HUES48 (cell line): ENCODE measurements at regions not wholly inside any gene's neighbourhood (a gene's known extent, or its start where the extent isn't known, plus 50 kb on each side); places are given as distances from the start of the nearest gene placed in this dataset.
"Not testable (repeated sequence)": the region's sequence is repeated elsewhere in the genome, so short reads cannot be mapped to it uniquely, and the experiment has no call there.

ENCODE experiments used
- H3K27ac ChIP-seq: one replicate; pipeline ENCODE4 v1.7.0; 2013; ENCODE audit warnings: low read depth, low read length, inconsistent platforms
- H3K27me3 ChIP-seq: 2 replicates; pipeline ENCODE4 v1.6.1; 2013; ENCODE audit warnings: mild to moderate bottlenecking, low read length; ENCODE audit not compliant: control insufficient read depth, insufficient read depth
- H3K36me3 ChIP-seq: 2 replicates; pipeline ENCODE4 v1.6.1; 2013; ENCODE audit warnings: low read length; ENCODE audit not compliant: control insufficient read depth, insufficient read depth
- H3K4me1 ChIP-seq: 2 replicates; pipeline ENCODE4 v1.6.1; 2013; ENCODE audit warnings: mild to moderate bottlenecking, low read length; ENCODE audit not compliant: control insufficient read depth, insufficient read depth
- H3K4me3 ChIP-seq: 2 replicates; pipeline ENCODE4 v1.5.1; 2013; ENCODE audit warnings: mild to moderate bottlenecking, low read depth, low read length
- H3K9ac ChIP-seq: 2 replicates; pipeline ENCODE4 v1.6.1; 2013; ENCODE audit warnings: mild to moderate bottlenecking, low read depth, low read length, moderate library complexity
- H3K9me3 ChIP-seq: 2 replicates; pipeline ENCODE4 v1.6.1; 2013; ENCODE audit warnings: low read length; ENCODE audit not compliant: control insufficient read depth, insufficient read depth

GRCh38 chr6:131459005-131459404 lies 114.0 kb upstream of the ARG1 start:
- no peaks in the 10 kb centered on the region for H3K36me3 ChIP-seq
- no peak overlapping the region for H3K27ac ChIP-seq
- no peak overlapping the region for H3K4me3 ChIP-seq
- H3K9me3 ChIP-seq = no peaks in the 10 kb centered on the region
- H3K4me1 ChIP-seq = peaks cover 10% of the 10 kb centered on the region
- H3K9ac ChIP-seq = no peak overlapping the region
- no peaks in the 10 kb centered on the region for H3K27me3 ChIP-seq

GRCh38 chr6:131460614-131461000 lies 112.4 kb upstream of the ARG1 start:
- H3K27me3 ChIP-seq = no peaks in the 10 kb centered on the region
- no peak overlapping the region for H3K9ac ChIP-seq
- H3K4me1 ChIP-seq = peaks cover 10% of the 10 kb centered on the region
- no peaks in the 10 kb centered on the region for H3K9me3 ChIP-seq
- no peak overlapping the region for H3K4me3 ChIP-seq
- no peak overlapping the region for H3K27ac ChIP-seq
- H3K36me3 ChIP-seq = no peaks in the 10 kb centered on the region

GRCh38 chr6:131469130-131469529 lies 103.9 kb upstream of the ARG1 start:
- Histone ChIP-seq H3K4me1 (no peaks in the 10 kb centered on the region), H3K9me3 (no peaks in the 10 kb centered on the region), H3K27ac (no peak overlapping the region), H3K36me3 (no peaks in the 10 kb centered on the region), H3K9ac (no peak overlapping the region), H3K27me3 (no peaks in the 10 kb centered on the region), H3K4me3 (no peak overlapping the region)

- Histone ChIP-seq H3K27ac (no peak overlapping the region), H3K4me1 (no peaks in the 10 kb centered on the region), H3K36me3 (no peaks in the 10 kb centered on the region), H3K4me3 (no peak overlapping the region), H3K9me3 (peaks cover 6% of the 10 kb centered on the region; the same call in 1 of the 2 replicates), H3K9ac (no peak overlapping the region), H3K27me3 (no peaks in the 10 kb centered on the region)
Observed at GRCh38 chr6:131470534-131470933, 102.5 kb upstream of the ARG1 start.

GRCh38 chr6:131471331-131471730 lies 101.7 kb upstream of the ARG1 start:
- Histone ChIP-seq H3K4me3 (no peak overlapping the region), H3K9ac (no peak overlapping the region), H3K36me3 (no peaks in the 10 kb centered on the region), H3K27me3 (no peaks in the 10 kb centered on the region), H3K9me3 (peaks cover 6% of the 10 kb centered on the region; the same call in 1 of the 2 replicates), H3K27ac (no peak overlapping the region), H3K4me1 (no peaks in the 10 kb centered on the region)

- not testable (repeated sequence) for H3K9ac ChIP-seq, H3K27me3 ChIP-seq, H3K4me3 ChIP-seq
Observed at GRCh38 chr6:131473303-131473702, 99.7 kb upstream of the ARG1 start.

GRCh38 chr6:131476362-131476761 lies 96.7 kb upstream of the ARG1 start:
- no peaks in the 10 kb centered on the region for H3K36me3 ChIP-seq
- H3K9ac ChIP-seq = no peak overlapping the region
- no peak overlapping the region for H3K27ac ChIP-seq
- peaks cover 6% of the 10 kb centered on the region; the same call in 1 of the 2 replicates for H3K9me3 ChIP-seq
- H3K4me3 ChIP-seq = no peak overlapping the region
- H3K27me3 ChIP-seq = no peaks in the 10 kb centered on the region
- H3K4me1 ChIP-seq = no peaks in the 10 kb centered on the region

More at GRCh38 chr6:131473303-131473702, 99.7 kb upstream of the ARG1 start:
- H3K27ac ChIP-seq, H3K4me1 ChIP-seq, H3K36me3 ChIP-seq, H3K9me3 ChIP-seq: not testable (repeated sequence)

GRCh38 chr6:131478740-131479211 lies 94.2 kb upstream of the ARG1 start:
- H3K27ac ChIP-seq, H3K9me3 ChIP-seq, H3K27me3 ChIP-seq, H3K4me1 ChIP-seq, H3K9ac ChIP-seq, H3K36me3 ChIP-seq, H3K4me3 ChIP-seq: not testable (repeated sequence)

GRCh38 chr6:131486608-131487007 lies 86.4 kb upstream of the ARG1 start:
- no peaks in the 10 kb centered on the region for H3K36me3 ChIP-seq
- no peak overlapping the region for H3K9ac ChIP-seq
- H3K27me3 ChIP-seq = no peaks in the 10 kb centered on the region
- H3K4me1 ChIP-seq = no peaks in the 10 kb centered on the region
- H3K27ac ChIP-seq = no peak overlapping the region
- no peaks in the 10 kb centered on the region for H3K9me3 ChIP-seq
- no peak overlapping the region for H3K4me3 ChIP-seq

GRCh38 chr6:131488780-131489179 lies 84.2 kb upstream of the ARG1 start:
- H3K27me3 ChIP-seq = no peaks in the 10 kb centered on the region
- H3K4me1 ChIP-seq = no peaks in the 10 kb centered on the region
- H3K9ac ChIP-seq = no peak overlapping the region
- no peaks in the 10 kb centered on the region for H3K9me3 ChIP-seq
- no peaks in the 10 kb centered on the region for H3K36me3 ChIP-seq
- no peak overlapping the region for H3K27ac ChIP-seq
- no peak overlapping the region for H3K4me3 ChIP-seq

- Histone ChIP-seq H3K27me3 (no peaks in the 10 kb centered on the region), H3K4me3 (no peak overlapping the region), H3K9me3 (no peaks in the 10 kb centered on the region), H3K4me1 (peaks cover 1% of the 10 kb centered on the region; the same call in 1 of the 2 replicates), H3K36me3 (no peaks in the 10 kb centered on the region), H3K27ac (no peak overlapping the region), H3K9ac (no peak overlapping the region)
Observed at GRCh38 chr6:131490441-131490840, 82.6 kb upstream of the ARG1 start.
